H9 (cell line): ENCODE measurements at regions not wholly inside any gene's neighbourhood (a gene's known extent, or its start where the extent isn't known, plus 50 kb on each side); places are given as distances from the start of the nearest gene placed in this dataset.

Source experiments
- DNase-seq: peaks from one replicate; pipeline ENCODE4 v3.0.0-alpha.2; 2017
- H2AFZ ChIP-seq: one replicate; pipeline ENCODE4 v1.6.1; 2013; ENCODE audit warnings: mild to moderate bottlenecking, low read length, control low read depth, moderate library complexity
- H2AK5ac ChIP-seq: 2 replicates; pipeline ENCODE4 v1.6.1; 2013; ENCODE audit warnings: low read length, control low read depth, mixed read lengths; ENCODE audit not compliant: insufficient read length
- H2BK120ac ChIP-seq: one replicate; pipeline ENCODE4 v1.6.1; 2013; ENCODE audit warnings: low read depth, mild to moderate bottlenecking, low read length, control low read depth, inconsistent platforms; ENCODE audit not compliant: poor library complexity, severe bottlenecking
- H2BK12ac ChIP-seq: 2 replicates; pipeline ENCODE4 v1.6.1; 2013; ENCODE audit warnings: low read length, control low read depth, mixed read lengths, low read depth; ENCODE audit not compliant: insufficient read length
- H2BK15ac ChIP-seq: 2 replicates; pipeline ENCODE4 v1.6.1; 2013; ENCODE audit warnings: low read depth, low read length, control low read depth
- H2BK20ac ChIP-seq: one replicate; pipeline ENCODE4 v1.6.1; 2013; ENCODE audit warnings: low read depth, mild to moderate bottlenecking, low read length, control low read depth, inconsistent platforms; ENCODE audit not compliant: poor library complexity, severe bottlenecking
- H2BK5ac ChIP-seq: 2 replicates; pipeline ENCODE4 v1.6.1; 2013; ENCODE audit warnings: low read length, control low read depth, mixed read lengths; ENCODE audit not compliant: insufficient read length
- H3K14ac ChIP-seq: 2 replicates; pipeline ENCODE4 v1.6.1; 2013; ENCODE audit warnings: low read length, control low read depth; ENCODE audit not compliant: insufficient read depth
- H3K18ac ChIP-seq: 2 replicates; pipeline ENCODE4 v1.6.1; 2013; ENCODE audit warnings: low read depth, mild to moderate bottlenecking, mixed read lengths, low read length, control low read depth; ENCODE audit not compliant: insufficient read length
- H3K23ac ChIP-seq: 2 replicates; pipeline ENCODE4 v1.6.1; 2013; ENCODE audit warnings: low read length, control low read depth, mixed read lengths, low read depth; ENCODE audit not compliant: insufficient read length
- H3K23me2 ChIP-seq: 2 replicates; pipeline ENCODE4 v1.6.1; 2013; ENCODE audit warnings: low read depth, mild to moderate bottlenecking, mixed read lengths, low read length, control low read depth; ENCODE audit not compliant: insufficient read length, poor library complexity, severe bottlenecking
- H3K27ac ChIP-seq: 2 replicates; pipeline ENCODE4 v1.5.1; 2013; ENCODE audit warnings: low read length, control low read depth, mixed read lengths, low read depth; ENCODE audit not compliant: insufficient read length
- H3K27me3 ChIP-seq: 2 replicates; pipeline ENCODE4 v1.6.1; 2013; ENCODE audit warnings: low read length, control low read depth, inconsistent platforms; ENCODE audit not compliant: insufficient read depth
- H3K4ac ChIP-seq: 2 replicates; pipeline ENCODE4 v1.6.1; 2013; ENCODE audit warnings: low read depth, mild to moderate bottlenecking, control low read depth, inconsistent platforms, low read length, moderate library complexity
- H3K4me1 ChIP-seq: 2 replicates; pipeline ENCODE4 v1.6.1; 2013; ENCODE audit warnings: low read length, control low read depth, inconsistent platforms; ENCODE audit not compliant: insufficient read depth
- H3K4me2 ChIP-seq: 2 replicates; pipeline ENCODE4 v1.6.1; 2013; ENCODE audit warnings: low read length, control low read depth, mixed read lengths; ENCODE audit not compliant: insufficient read length, insufficient read depth
- H3K56ac ChIP-seq: 2 replicates; pipeline ENCODE4 v1.6.1; 2013; ENCODE audit warnings: low read depth, mild to moderate bottlenecking, mixed read lengths, low read length, control low read depth; ENCODE audit not compliant: insufficient read length
- H3K79me1 ChIP-seq: 2 replicates; pipeline ENCODE4 v1.6.1; 2013; ENCODE audit warnings: low read depth, mild to moderate bottlenecking, moderate library complexity, low read length, control low read depth, inconsistent platforms; ENCODE audit not compliant: insufficient read depth, poor library complexity, severe bottlenecking
- H3K79me2 ChIP-seq: 2 replicates; pipeline ENCODE4 v1.6.1; 2013; ENCODE audit warnings: low read length, control low read depth, inconsistent platforms; ENCODE audit not compliant: insufficient read depth
- H3K9ac ChIP-seq: 2 replicates; pipeline ENCODE4 v1.6.1; 2013; ENCODE audit warnings: low read length, control low read depth, mixed read lengths; ENCODE audit not compliant: insufficient read length; ENCODE audit errors: extremely low read depth
- H3K9me3 ChIP-seq: one replicate; pipeline ENCODE4 v1.6.1; 2013; ENCODE audit warnings: low read depth, low read length, inconsistent platforms; ENCODE audit not compliant: control insufficient read depth
- H3T11ph ChIP-seq: one replicate; pipeline ENCODE4 v1.6.1; 2013; ENCODE audit warnings: mild to moderate bottlenecking, low read length, control low read depth, inconsistent platforms
- H4K20me1 ChIP-seq: one replicate; pipeline ENCODE4 v1.6.1; 2013; ENCODE audit not compliant: control insufficient read depth, insufficient read length, insufficient read depth
- H4K5ac ChIP-seq: 2 replicates; pipeline ENCODE4 v1.6.1; 2013; ENCODE audit warnings: low read depth, mild to moderate bottlenecking, mixed read lengths, low read length, control low read depth; ENCODE audit not compliant: insufficient read length
- H4K8ac ChIP-seq: replicated peaks from 2 replicates; pipeline ENCODE4 v1.6.1; 2013; ENCODE audit warnings: low read length, control low read depth, mixed read lengths, low read depth; ENCODE audit not compliant: insufficient read length
- H4K91ac ChIP-seq: 2 replicates; pipeline ENCODE4 v1.6.1; 2013; ENCODE audit warnings: low read depth, mild to moderate bottlenecking, moderate library complexity, mixed read lengths, low read length, control low read depth; ENCODE audit not compliant: insufficient read length
- H3K27ac Mint-ChIP-seq, 3 experiments: 2 replicates in 2 of 3; 3 replicates in 1 of 3; pipeline ENCODE4 v1.8.0; 2020 to 2021; ENCODE audit warnings: mixed read lengths in 3 of 3, mild to moderate bottlenecking in 1 of 3, moderate library complexity in 1 of 3
- H3K27me3 Mint-ChIP-seq: 2 replicates; pipeline ENCODE4 v1.8.0; 2021; ENCODE audit warnings: low read depth, mild to moderate bottlenecking, moderate library complexity, mixed read lengths
- H3K36me3 Mint-ChIP-seq, 3 experiments: 2 replicates in 2 of 3; 3 replicates in 1 of 3; pipeline ENCODE4 v1.8.0; 2020 to 2021; ENCODE audit warnings: low read depth in 3 of 3, mixed read lengths in 3 of 3; ENCODE audit not compliant: insufficient read depth in 1 of 3
- H3K4me1 Mint-ChIP-seq, 2 experiments: 2 replicates each; pipeline ENCODE4 v1.8.0; 2020; ENCODE audit warnings: mixed read lengths in 2 of 2
- H3K4me3 Mint-ChIP-seq, 2 experiments: 2 replicates in 1 of 2; 3 replicates in 1 of 2; pipeline ENCODE4 v1.8.0; 2020 to 2021; ENCODE audit warnings: mild to moderate bottlenecking in 2 of 2, mixed read lengths in 2 of 2, moderate library complexity in 1 of 2
- H3K9me3 Mint-ChIP-seq, 2 experiments: 2 replicates in 1 of 2; 3 replicates in 1 of 2; pipeline ENCODE4 v1.8.0; 2020; ENCODE audit warnings: mild to moderate bottlenecking in 2 of 2, mixed read lengths in 2 of 2, moderate library complexity in 1 of 2
- CTCF ChIP-seq: fragments of 200-600 bp; sonication (generic); conservative IDR thresholded peaks from 3 replicates; pipeline ENCODE4 v1.8.0; 2021; ENCODE audit warnings: antibody characterized with exemption, mild to moderate bottlenecking
- WGBS: extraction: QIAGEN DNeasy Blood & Tissue Kit; methylation state at CpG from one replicate; pipeline ENCODE4 v1.1.7; 2013; ENCODE audit warnings: missing lambda C conversion rate, low lambda C conversion rate, mixed read lengths; ENCODE audit not compliant: insufficient read length; ENCODE audit errors: extremely low coverage; 5-methylcytosine and 5-hydroxymethylcytosine counted together

GRCh38 chr1:103267266-103267665 is 158.9 kb upstream of the COL11A1 start:
- Histone ChIP-seq H3K18ac (no peak overlapping the region), H3K14ac (no peak overlapping the region), H3K27ac (no peak overlapping the region), H3K79me1 (no peaks in the 10 kb centered on the region), H3K27me3 (no peaks in the 10 kb centered on the region), H3K9me3 (no peaks in the 10 kb centered on the region), H3K9ac (no peak overlapping the region), H2AK5ac (no peak overlapping the region), H3T11ph (no peak overlapping the region), H4K5ac (no peak overlapping the region), H3K23me2 (no peaks in the 10 kb centered on the region), H2AFZ (no peak overlapping the region), H2BK120ac (no peak overlapping the region), H4K8ac (no peak overlapping the region), H3K23ac (no peak overlapping the region), H4K20me1 (no peaks in the 10 kb centered on the region), H2BK12ac (no peak overlapping the region), H2BK20ac (no peak overlapping the region), H3K56ac (no peak overlapping the region), H3K4me2 (no peak overlapping the region), H3K4me1 (no peaks in the 10 kb centered on the region), H3K79me2 (no peaks in the 10 kb centered on the region), H3K4ac (no peak overlapping the region), H2BK15ac (no peak overlapping the region), H2BK5ac (no peak overlapping the region), H4K91ac (no peak overlapping the region)
- no peak overlapping the region for H3K4me3 Mint-ChIP-seq
- H3K36me3 Mint-ChIP-seq, result peaks cover 0 to 5% (median 3%) of the 10 kb centered on the region in 3 experiments; a peak in 3 of 7 replicates
- no CpG with 5 or more reads among the region's 1 CpG for WGBS
- no peak for TF ChIP-seq CTCF
- DNase-seq, result no peak
- H3K4me1 Mint-ChIP-seq, result peaks cover 2 to 8% of the 10 kb centered on the region in 2 experiments; a peak in 2 of 4 replicates
- no peak overlapping the region for H3K27ac Mint-ChIP-seq
- H3K27me3 Mint-ChIP-seq, result no peaks in the 10 kb centered on the region
- H3K9me3 Mint-ChIP-seq, result no peaks in the 10 kb centered on the region; a peak in 1 of 5 replicates
